ENCODE measurements at regions not wholly inside any gene's neighbourhood (a gene's known extent, or its start where the extent isn't known, plus 50 kb on each side); places are given as distances from the start of the nearest gene placed in this dataset.

- ATAC-seq = no peak
- H3K4me3 ChIP-seq (ENCODE audit: low read length) = no peak overlapping the region
- no peaks in the 10 kb centered on the region for H3K4me1 ChIP-seq (ENCODE audit: control insufficient read depth, insufficient read depth, low read length)
- no peaks in the 10 kb centered on the region for H3K36me3 Mint-ChIP-seq
- no peaks in the 10 kb centered on the region for H3K4me1 Mint-ChIP-seq
- DNase-seq = no peak
- H3K36me3 ChIP-seq (ENCODE audit: control insufficient read depth, insufficient read depth, low read length) = no peaks in the 10 kb centered on the region
- H3K9me3 ChIP-seq (ENCODE audit: control insufficient read depth, insufficient read depth, low read length) = no peaks in the 10 kb centered on the region
- no peak overlapping the region for H3K27ac ChIP-seq (ENCODE audit: low read length)
- H3K27me3 ChIP-seq (ENCODE audit: control insufficient read depth, insufficient read depth, low read length) = no peaks in the 10 kb centered on the region
- no peak for TF ChIP-seq CTCF (IDR thresholded peaks at IDR 0.05)
- peaks cover 2 to 5% of the 10 kb centered on the region in 2 donors for H3K9me3 Mint-ChIP-seq
- no peak overlapping the region for H3K27ac Mint-ChIP-seq
- H3K4me3 Mint-ChIP-seq = no peak overlapping the region
- H3K27me3 Mint-ChIP-seq (ENCODE audit: low read depth in 2 of 2) = no peaks in the 10 kb centered on the region
- intact Hi-C loops (cut with micrococcal nuclease) = no loop called here
These were observed 1332.1 kb upstream of the CELF2 start for GRCh38 chr10:9685596-9685995.

GRCh38 chr10:9688711-9689110 is 1329.0 kb upstream of the CELF2 start:
- Mint-ChIP-seq H3K36me3 (no peaks in the 10 kb centered on the region), H3K4me3 (no peak overlapping the region), H3K27ac (no peak overlapping the region), H3K27me3 (ENCODE audit: low read depth in 2 of 2) (no peaks in the 10 kb centered on the region), H3K9me3 (no peaks in the 10 kb centered on the region), H3K4me1 (no peaks in the 10 kb centered on the region)
- no peak for ATAC-seq
- no peaks in the 10 kb centered on the region for H3K36me3 ChIP-seq (ENCODE audit: control insufficient read depth, insufficient read depth, low read length)
- no peaks in the 10 kb centered on the region for H3K27me3 ChIP-seq (ENCODE audit: control insufficient read depth, insufficient read depth, low read length)
- no peaks in the 10 kb centered on the region for H3K9me3 ChIP-seq (ENCODE audit: control insufficient read depth, insufficient read depth, low read length)
- no peak for TF ChIP-seq CTCF (IDR thresholded peaks at IDR 0.05)
- intact Hi-C loops (cut with micrococcal nuclease) = no loop called here
- DNase-seq = no peak
- no peaks in the 10 kb centered on the region for H3K4me1 ChIP-seq (ENCODE audit: control insufficient read depth, insufficient read depth, low read length)
- H3K27ac ChIP-seq (ENCODE audit: low read length) = no peak overlapping the region
- H3K4me3 ChIP-seq (ENCODE audit: low read length) = no peak overlapping the region

GRCh38 chr10:9707216-9707615 is 1310.5 kb upstream of the CELF2 start:
- H3K36me3 Mint-ChIP-seq = peaks cover 7% of the 10 kb centered on the region
- Histone ChIP-seq H3K36me3 (ENCODE audit: control insufficient read depth, insufficient read depth, low read length) (no peaks in the 10 kb centered on the region), H3K4me3 (ENCODE audit: low read length) (no peak overlapping the region), H3K9me3 (ENCODE audit: control insufficient read depth, insufficient read depth, low read length) (no peaks in the 10 kb centered on the region), H3K4me1 (ENCODE audit: control insufficient read depth, insufficient read depth, low read length) (no peaks in the 10 kb centered on the region), H3K27ac (ENCODE audit: low read length) (no peak overlapping the region), H3K27me3 (ENCODE audit: control insufficient read depth, insufficient read depth, low read length) (no peaks in the 10 kb centered on the region)
- no peaks in the 10 kb centered on the region for H3K27me3 Mint-ChIP-seq (ENCODE audit: low read depth in 2 of 2)
- DNase-seq = no peak
- H3K4me1 Mint-ChIP-seq = no peaks in the 10 kb centered on the region
- no peak overlapping the region for H3K4me3 Mint-ChIP-seq
- no peak overlapping the region for H3K27ac Mint-ChIP-seq
- no peak for TF ChIP-seq CTCF (IDR thresholded peaks at IDR 0.05)
- intact Hi-C loops (cut with micrococcal nuclease) = no loop called here
- H3K9me3 Mint-ChIP-seq = peaks cover 10% of the 10 kb centered on the region in 2 donors
- ATAC-seq = no peak
- 20% methylated on average over 1 of the region's 3 CpGs for WGBS (ENCODE audit: insufficient coverage)

- no peak for TF ChIP-seq CTCF (IDR thresholded peaks at IDR 0.05)
- H3K36me3 ChIP-seq (ENCODE audit: control insufficient read depth, insufficient read depth, low read length) = no peaks in the 10 kb centered on the region
- Mint-ChIP-seq H3K4me1 (no peaks in the 10 kb centered on the region), H3K27me3 (ENCODE audit: low read depth in 2 of 2) (no peaks in the 10 kb centered on the region), H3K9me3 (peaks cover 13 to 14% of the 10 kb centered on the region in 2 donors), H3K36me3 (peaks cover 14% of the 10 kb centered on the region), H3K27ac (no peak overlapping the region), H3K4me3 (no peak overlapping the region)
- no peak for DNase-seq
- intact Hi-C loops (cut with micrococcal nuclease) = no loop called here
- 87% methylated on average over 3 of the region's 3 CpGs for WGBS (ENCODE audit: insufficient coverage)
- H3K27ac ChIP-seq (ENCODE audit: low read length) = no peak overlapping the region
- no peak overlapping the region for H3K4me3 ChIP-seq (ENCODE audit: low read length)
- peaks cover 7% of the 10 kb centered on the region for H3K9me3 ChIP-seq (ENCODE audit: control insufficient read depth, insufficient read depth, low read length)
- no peak for ATAC-seq
- H3K4me1 ChIP-seq (ENCODE audit: control insufficient read depth, insufficient read depth, low read length) = no peaks in the 10 kb centered on the region
- no peaks in the 10 kb centered on the region for H3K27me3 ChIP-seq (ENCODE audit: control insufficient read depth, insufficient read depth, low read length)
These were observed 1307.8 kb upstream of the CELF2 start for GRCh38 chr10:9709849-9710248.
